H9 (cell line): ENCODE measurements at regions not wholly inside any gene's neighbourhood (a gene's known extent, or its start where the extent isn't known, plus 50 kb on each side); places are given as distances from the start of the nearest gene placed in this dataset.

Source experiments
- DNase-seq: peaks from one replicate; pipeline ENCODE4 v3.0.0-alpha.2; 2017
- H2AFZ ChIP-seq: one replicate; pipeline ENCODE4 v1.6.1; 2013; ENCODE audit warnings: mild to moderate bottlenecking, low read length, control low read depth, moderate library complexity
- H2AK5ac ChIP-seq: 2 replicates; pipeline ENCODE4 v1.6.1; 2013; ENCODE audit warnings: low read length, control low read depth, mixed read lengths; ENCODE audit not compliant: insufficient read length
- H2BK120ac ChIP-seq: one replicate; pipeline ENCODE4 v1.6.1; 2013; ENCODE audit warnings: low read depth, mild to moderate bottlenecking, low read length, control low read depth, inconsistent platforms; ENCODE audit not compliant: poor library complexity, severe bottlenecking
- H2BK12ac ChIP-seq: 2 replicates; pipeline ENCODE4 v1.6.1; 2013; ENCODE audit warnings: low read length, control low read depth, mixed read lengths, low read depth; ENCODE audit not compliant: insufficient read length
- H2BK15ac ChIP-seq: 2 replicates; pipeline ENCODE4 v1.6.1; 2013; ENCODE audit warnings: low read depth, low read length, control low read depth
- H2BK20ac ChIP-seq: one replicate; pipeline ENCODE4 v1.6.1; 2013; ENCODE audit warnings: low read depth, mild to moderate bottlenecking, low read length, control low read depth, inconsistent platforms; ENCODE audit not compliant: poor library complexity, severe bottlenecking
- H2BK5ac ChIP-seq: 2 replicates; pipeline ENCODE4 v1.6.1; 2013; ENCODE audit warnings: low read length, control low read depth, mixed read lengths; ENCODE audit not compliant: insufficient read length
- H3K14ac ChIP-seq: 2 replicates; pipeline ENCODE4 v1.6.1; 2013; ENCODE audit warnings: low read length, control low read depth; ENCODE audit not compliant: insufficient read depth
- H3K18ac ChIP-seq: 2 replicates; pipeline ENCODE4 v1.6.1; 2013; ENCODE audit warnings: low read depth, mild to moderate bottlenecking, mixed read lengths, low read length, control low read depth; ENCODE audit not compliant: insufficient read length
- H3K23ac ChIP-seq: 2 replicates; pipeline ENCODE4 v1.6.1; 2013; ENCODE audit warnings: low read length, control low read depth, mixed read lengths, low read depth; ENCODE audit not compliant: insufficient read length
- H3K23me2 ChIP-seq: 2 replicates; pipeline ENCODE4 v1.6.1; 2013; ENCODE audit warnings: low read depth, mild to moderate bottlenecking, mixed read lengths, low read length, control low read depth; ENCODE audit not compliant: insufficient read length, poor library complexity, severe bottlenecking
- H3K27ac ChIP-seq: 2 replicates; pipeline ENCODE4 v1.5.1; 2013; ENCODE audit warnings: low read length, control low read depth, mixed read lengths, low read depth; ENCODE audit not compliant: insufficient read length
- H3K27me3 ChIP-seq: 2 replicates; pipeline ENCODE4 v1.6.1; 2013; ENCODE audit warnings: low read length, control low read depth, inconsistent platforms; ENCODE audit not compliant: insufficient read depth
- H3K4ac ChIP-seq: 2 replicates; pipeline ENCODE4 v1.6.1; 2013; ENCODE audit warnings: low read depth, mild to moderate bottlenecking, control low read depth, inconsistent platforms, low read length, moderate library complexity
- H3K4me1 ChIP-seq: 2 replicates; pipeline ENCODE4 v1.6.1; 2013; ENCODE audit warnings: low read length, control low read depth, inconsistent platforms; ENCODE audit not compliant: insufficient read depth
- H3K4me2 ChIP-seq: 2 replicates; pipeline ENCODE4 v1.6.1; 2013; ENCODE audit warnings: low read length, control low read depth, mixed read lengths; ENCODE audit not compliant: insufficient read length, insufficient read depth
- H3K56ac ChIP-seq: 2 replicates; pipeline ENCODE4 v1.6.1; 2013; ENCODE audit warnings: low read depth, mild to moderate bottlenecking, mixed read lengths, low read length, control low read depth; ENCODE audit not compliant: insufficient read length
- H3K79me1 ChIP-seq: 2 replicates; pipeline ENCODE4 v1.6.1; 2013; ENCODE audit warnings: low read depth, mild to moderate bottlenecking, moderate library complexity, low read length, control low read depth, inconsistent platforms; ENCODE audit not compliant: insufficient read depth, poor library complexity, severe bottlenecking
- H3K79me2 ChIP-seq: 2 replicates; pipeline ENCODE4 v1.6.1; 2013; ENCODE audit warnings: low read length, control low read depth, inconsistent platforms; ENCODE audit not compliant: insufficient read depth
- H3K9ac ChIP-seq: 2 replicates; pipeline ENCODE4 v1.6.1; 2013; ENCODE audit warnings: low read length, control low read depth, mixed read lengths; ENCODE audit not compliant: insufficient read length; ENCODE audit errors: extremely low read depth
- H3K9me3 ChIP-seq: one replicate; pipeline ENCODE4 v1.6.1; 2013; ENCODE audit warnings: low read depth, low read length, inconsistent platforms; ENCODE audit not compliant: control insufficient read depth
- H3T11ph ChIP-seq: one replicate; pipeline ENCODE4 v1.6.1; 2013; ENCODE audit warnings: mild to moderate bottlenecking, low read length, control low read depth, inconsistent platforms
- H4K20me1 ChIP-seq: one replicate; pipeline ENCODE4 v1.6.1; 2013; ENCODE audit not compliant: control insufficient read depth, insufficient read length, insufficient read depth
- H4K5ac ChIP-seq: 2 replicates; pipeline ENCODE4 v1.6.1; 2013; ENCODE audit warnings: low read depth, mild to moderate bottlenecking, mixed read lengths, low read length, control low read depth; ENCODE audit not compliant: insufficient read length
- H4K8ac ChIP-seq: replicated peaks from 2 replicates; pipeline ENCODE4 v1.6.1; 2013; ENCODE audit warnings: low read length, control low read depth, mixed read lengths, low read depth; ENCODE audit not compliant: insufficient read length
- H4K91ac ChIP-seq: 2 replicates; pipeline ENCODE4 v1.6.1; 2013; ENCODE audit warnings: low read depth, mild to moderate bottlenecking, moderate library complexity, mixed read lengths, low read length, control low read depth; ENCODE audit not compliant: insufficient read length
- H3K27ac Mint-ChIP-seq, 3 experiments: 2 replicates in 2 of 3; 3 replicates in 1 of 3; pipeline ENCODE4 v1.8.0; 2020 to 2021; ENCODE audit warnings: mixed read lengths in 3 of 3, mild to moderate bottlenecking in 1 of 3, moderate library complexity in 1 of 3
- H3K27me3 Mint-ChIP-seq: 2 replicates; pipeline ENCODE4 v1.8.0; 2021; ENCODE audit warnings: low read depth, mild to moderate bottlenecking, moderate library complexity, mixed read lengths
- H3K36me3 Mint-ChIP-seq, 3 experiments: 2 replicates in 2 of 3; 3 replicates in 1 of 3; pipeline ENCODE4 v1.8.0; 2020 to 2021; ENCODE audit warnings: low read depth in 3 of 3, mixed read lengths in 3 of 3; ENCODE audit not compliant: insufficient read depth in 1 of 3
- H3K4me1 Mint-ChIP-seq, 2 experiments: 2 replicates each; pipeline ENCODE4 v1.8.0; 2020; ENCODE audit warnings: mixed read lengths in 2 of 2
- H3K4me3 Mint-ChIP-seq, 2 experiments: 2 replicates in 1 of 2; 3 replicates in 1 of 2; pipeline ENCODE4 v1.8.0; 2020 to 2021; ENCODE audit warnings: mild to moderate bottlenecking in 2 of 2, mixed read lengths in 2 of 2, moderate library complexity in 1 of 2
- H3K9me3 Mint-ChIP-seq, 2 experiments: 2 replicates in 1 of 2; 3 replicates in 1 of 2; pipeline ENCODE4 v1.8.0; 2020; ENCODE audit warnings: mild to moderate bottlenecking in 2 of 2, mixed read lengths in 2 of 2, moderate library complexity in 1 of 2
- WGBS: extraction: QIAGEN DNeasy Blood & Tissue Kit; methylation state at CpG from one replicate; pipeline ENCODE4 v1.1.7; 2013; ENCODE audit warnings: missing lambda C conversion rate, low lambda C conversion rate, mixed read lengths; ENCODE audit not compliant: insufficient read length; ENCODE audit errors: extremely low coverage; 5-methylcytosine and 5-hydroxymethylcytosine counted together
- TF ChIP-seq, protein P1 (sequence below): fragments of 200-600 bp; sonication (generic); conservative IDR thresholded peaks from 3 replicates; pipeline ENCODE4 v1.8.0; 2021; ENCODE audit warnings: antibody characterized with exemption, mild to moderate bottlenecking

GRCh38 chr15:96992817-96993216 lies 662.3 kb downstream of the NR2F2 start:
- Mint-ChIP-seq H3K27ac (no peak overlapping the region), H3K4me3 (no peak overlapping the region), H3K27me3 (peaks cover 16% of the 10 kb centered on the region), H3K36me3 (no peaks in the 10 kb centered on the region; a peak in 2 of 7 replicates), H3K9me3 (peaks cover 11 to 27% of the 10 kb centered on the region in 2 experiments; a peak in 4 of 5 replicates), H3K4me1 (no peaks in the 10 kb centered on the region)
- no peak overlapping the region for H3T11ph ChIP-seq
- H3K4ac ChIP-seq, result no peak overlapping the region
- H3K27ac ChIP-seq, result no peak overlapping the region
- H3K14ac ChIP-seq, result no peak overlapping the region
- H3K4me2 ChIP-seq, result no peak overlapping the region
- no peak overlapping the region for H3K9ac ChIP-seq
- no peaks in the 10 kb centered on the region for H4K20me1 ChIP-seq
- H3K27me3 ChIP-seq, result no peaks in the 10 kb centered on the region
- H3K18ac ChIP-seq, result no peak overlapping the region
- no peak for DNase-seq
- WGBS, result no CpG with 5 or more reads among the region's 5 CpGs
- H4K8ac ChIP-seq, result no peak overlapping the region
- H2BK5ac ChIP-seq, result no peak overlapping the region
- H3K9me3 ChIP-seq, result no peaks in the 10 kb centered on the region
- no peaks in the 10 kb centered on the region for H3K23me2 ChIP-seq
- no peaks in the 10 kb centered on the region for H3K79me1 ChIP-seq
- no peak overlapping the region for H2BK20ac ChIP-seq
- H2AFZ ChIP-seq, result no peak overlapping the region
- no peaks in the 10 kb centered on the region for H3K79me2 ChIP-seq
- no peak overlapping the region for H3K56ac ChIP-seq
- no peak overlapping the region for H4K5ac ChIP-seq
- no peak overlapping the region for H2BK120ac ChIP-seq
- no peak overlapping the region for H3K23ac ChIP-seq
- no peak overlapping the region for H2AK5ac ChIP-seq
- TF ChIP-seq, protein P1, sequence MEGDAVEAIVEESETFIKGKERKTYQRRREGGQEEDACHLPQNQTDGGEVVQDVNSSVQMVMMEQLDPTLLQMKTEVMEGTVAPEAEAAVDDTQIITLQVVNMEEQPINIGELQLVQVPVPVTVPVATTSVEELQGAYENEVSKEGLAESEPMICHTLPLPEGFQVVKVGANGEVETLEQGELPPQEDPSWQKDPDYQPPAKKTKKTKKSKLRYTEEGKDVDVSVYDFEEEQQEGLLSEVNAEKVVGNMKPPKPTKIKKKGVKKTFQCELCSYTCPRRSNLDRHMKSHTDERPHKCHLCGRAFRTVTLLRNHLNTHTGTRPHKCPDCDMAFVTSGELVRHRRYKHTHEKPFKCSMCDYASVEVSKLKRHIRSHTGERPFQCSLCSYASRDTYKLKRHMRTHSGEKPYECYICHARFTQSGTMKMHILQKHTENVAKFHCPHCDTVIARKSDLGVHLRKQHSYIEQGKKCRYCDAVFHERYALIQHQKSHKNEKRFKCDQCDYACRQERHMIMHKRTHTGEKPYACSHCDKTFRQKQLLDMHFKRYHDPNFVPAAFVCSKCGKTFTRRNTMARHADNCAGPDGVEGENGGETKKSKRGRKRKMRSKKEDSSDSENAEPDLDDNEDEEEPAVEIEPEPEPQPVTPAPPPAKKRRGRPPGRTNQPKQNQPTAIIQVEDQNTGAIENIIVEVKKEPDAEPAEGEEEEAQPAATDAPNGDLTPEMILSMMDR, result no peak
- H2BK12ac ChIP-seq, result no peak overlapping the region
- H4K91ac ChIP-seq, result no peak overlapping the region
- H2BK15ac ChIP-seq, result no peak overlapping the region
- H3K4me1 ChIP-seq, result no peaks in the 10 kb centered on the region
